ENCODE measurements at regions not wholly inside any gene's neighbourhood (a gene's known extent, or its start where the extent isn't known, plus 50 kb on each side); places are given as distances from the start of the nearest gene placed in this dataset.

- no peaks in the 10 kb centered on the region for H3K4me1 ChIP-seq (ENCODE audit: low read length)
Observed at GRCh38 chr11:91115116-91115515, 892.3 kb upstream of the CHORDC1 start.

DNA sequence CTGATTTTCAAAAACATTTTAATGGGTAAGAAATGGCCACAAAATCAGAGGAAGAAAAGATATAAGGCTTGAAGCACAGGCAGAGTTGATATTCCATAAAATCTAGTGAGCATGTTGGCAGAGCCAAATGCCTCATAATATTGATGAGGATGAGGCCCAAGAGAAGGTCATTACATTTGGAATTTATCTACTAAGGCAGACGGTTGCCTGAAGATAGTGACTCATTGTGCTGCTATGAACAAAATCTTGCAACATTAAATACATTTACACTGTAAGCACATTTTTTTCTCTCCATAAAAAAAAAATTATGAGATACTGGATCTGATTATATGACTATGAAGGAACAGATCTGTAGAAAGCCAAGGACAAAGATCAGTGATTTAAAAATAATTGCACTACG, 881.4 kb upstream of the CHORDC1 start:
- Histone ChIP-seq H3K4me1 (ENCODE audit: low read length) (no peaks in the 10 kb centered on the region), H3K27me3 (replicated peaks; ENCODE audit: insufficient read depth, low read length) (no peaks in the 10 kb centered on the region), H3F3A (ENCODE audit: insufficient read depth, low read length) (no peaks in the 10 kb centered on the region), H3K36me3 (replicated peaks; ENCODE audit: insufficient read depth, low read length) (no peaks in the 10 kb centered on the region), H4K20me1 (ENCODE audit: insufficient read depth, low read length) (no peaks in the 10 kb centered on the region), H3K9ac (ENCODE audit: low read length) (no peak overlapping the region), H3K79me2 (ENCODE audit: low read length) (no peaks in the 10 kb centered on the region), H3K27ac (ENCODE audit: low read length) (no peak overlapping the region), H3K4me3 (ENCODE audit: low read length) (no peak overlapping the region), H3K4me2 (ENCODE audit: low read depth, low read length) (no peak overlapping the region), H2AFZ (ENCODE audit: low read length) (no peak overlapping the region), H3K9me3 (replicated peaks; ENCODE audit: insufficient read depth, low read length) (no peaks in the 10 kb centered on the region), H3K9me2 (replicated peaks; ENCODE audit: insufficient read depth, low read length) (no peaks in the 10 kb centered on the region)
- no peak for TF ChIP-seq EZH2phosphoT487 (IDR thresholded peaks at IDR 0.05; ENCODE audit: low read length)
- TF ChIP-seq, protein P1, sequence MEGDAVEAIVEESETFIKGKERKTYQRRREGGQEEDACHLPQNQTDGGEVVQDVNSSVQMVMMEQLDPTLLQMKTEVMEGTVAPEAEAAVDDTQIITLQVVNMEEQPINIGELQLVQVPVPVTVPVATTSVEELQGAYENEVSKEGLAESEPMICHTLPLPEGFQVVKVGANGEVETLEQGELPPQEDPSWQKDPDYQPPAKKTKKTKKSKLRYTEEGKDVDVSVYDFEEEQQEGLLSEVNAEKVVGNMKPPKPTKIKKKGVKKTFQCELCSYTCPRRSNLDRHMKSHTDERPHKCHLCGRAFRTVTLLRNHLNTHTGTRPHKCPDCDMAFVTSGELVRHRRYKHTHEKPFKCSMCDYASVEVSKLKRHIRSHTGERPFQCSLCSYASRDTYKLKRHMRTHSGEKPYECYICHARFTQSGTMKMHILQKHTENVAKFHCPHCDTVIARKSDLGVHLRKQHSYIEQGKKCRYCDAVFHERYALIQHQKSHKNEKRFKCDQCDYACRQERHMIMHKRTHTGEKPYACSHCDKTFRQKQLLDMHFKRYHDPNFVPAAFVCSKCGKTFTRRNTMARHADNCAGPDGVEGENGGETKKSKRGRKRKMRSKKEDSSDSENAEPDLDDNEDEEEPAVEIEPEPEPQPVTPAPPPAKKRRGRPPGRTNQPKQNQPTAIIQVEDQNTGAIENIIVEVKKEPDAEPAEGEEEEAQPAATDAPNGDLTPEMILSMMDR (IDR thresholded peaks at IDR 0.05; ENCODE audit: low read length) = no peak
- no peak for TF ChIP-seq EZH2 (optimal IDR thresholded peaks at IDR 0.05; ENCODE audit: low read depth, low read length)
- no peak for DNase-seq

More at GRCh38 chr11:91115116-91115515, 892.3 kb upstream of the CHORDC1 start:
- no peaks in the 10 kb centered on the region for H3K9me2 ChIP-seq (replicated peaks; ENCODE audit: insufficient read depth, low read length)
- H2AFZ ChIP-seq (ENCODE audit: low read length) = no peak overlapping the region
- H3K4me3 ChIP-seq (ENCODE audit: low read length) = no peak overlapping the region
- no peak overlapping the region for H3K9ac ChIP-seq (ENCODE audit: low read length)
- H3K9me3 ChIP-seq (replicated peaks; ENCODE audit: insufficient read depth, low read length) = no peaks in the 10 kb centered on the region
- H3K36me3 ChIP-seq (replicated peaks; ENCODE audit: insufficient read depth, low read length) = no peaks in the 10 kb centered on the region
- H3K27ac ChIP-seq (ENCODE audit: low read length) = no peak overlapping the region
- no peak for DNase-seq
- H3K79me2 ChIP-seq (ENCODE audit: low read length) = no peaks in the 10 kb centered on the region
- H3K4me2 ChIP-seq (ENCODE audit: low read depth, low read length) = no peak overlapping the region
- no peaks in the 10 kb centered on the region for H3F3A ChIP-seq (ENCODE audit: insufficient read depth, low read length)
- TF ChIP-seq, protein P1 (IDR thresholded peaks at IDR 0.05; ENCODE audit: low read length) = no peak
- no peak for TF ChIP-seq EZH2 (optimal IDR thresholded peaks at IDR 0.05; ENCODE audit: low read depth, low read length)
- no peak for TF ChIP-seq EZH2phosphoT487 (IDR thresholded peaks at IDR 0.05; ENCODE audit: low read length)
- no peaks in the 10 kb centered on the region for H3K27me3 ChIP-seq (replicated peaks; ENCODE audit: insufficient read depth, low read length)
- no peaks in the 10 kb centered on the region for H4K20me1 ChIP-seq (ENCODE audit: insufficient read depth, low read length)

- DNase-seq = no peak
- Histone ChIP-seq H4K20me1 (ENCODE audit: insufficient read depth, low read length) (no peaks in the 10 kb centered on the region), H3K4me2 (ENCODE audit: low read depth, low read length) (no peak overlapping the region), H3K79me2 (ENCODE audit: low read length) (no peaks in the 10 kb centered on the region), H3K27me3 (replicated peaks; ENCODE audit: insufficient read depth, low read length) (no peaks in the 10 kb centered on the region), H2AFZ (ENCODE audit: low read length) (no peak overlapping the region), H3K4me1 (ENCODE audit: low read length) (no peaks in the 10 kb centered on the region), H3K9ac (ENCODE audit: low read length) (no peak overlapping the region), H3K9me3 (replicated peaks; ENCODE audit: insufficient read depth, low read length) (no peaks in the 10 kb centered on the region), H3F3A (ENCODE audit: insufficient read depth, low read length) (no peaks in the 10 kb centered on the region), H3K36me3 (replicated peaks; ENCODE audit: insufficient read depth, low read length) (no peaks in the 10 kb centered on the region), H3K9me2 (replicated peaks; ENCODE audit: insufficient read depth, low read length) (no peaks in the 10 kb centered on the region), H3K27ac (ENCODE audit: low read length) (no peak overlapping the region), H3K4me3 (ENCODE audit: low read length) (no peak overlapping the region)
- TF ChIP-seq EZH2phosphoT487 (IDR thresholded peaks at IDR 0.05; ENCODE audit: low read length) (no peak), EZH2 (optimal IDR thresholded peaks at IDR 0.05; ENCODE audit: low read depth, low read length) (no peak)
- TF ChIP-seq, protein P1 (IDR thresholded peaks at IDR 0.05; ENCODE audit: low read length) = no peak
Observed at GRCh38 chr11:91100427-91100826, 877.6 kb upstream of the CHORDC1 start.
